ENCODE measurements at regions not wholly inside any gene's neighbourhood (a gene's known extent, or its start where the extent isn't known, plus 50 kb on each side); places are given as distances from the start of the nearest gene placed in this dataset.

- TF ChIP-seq, protein P1, sequence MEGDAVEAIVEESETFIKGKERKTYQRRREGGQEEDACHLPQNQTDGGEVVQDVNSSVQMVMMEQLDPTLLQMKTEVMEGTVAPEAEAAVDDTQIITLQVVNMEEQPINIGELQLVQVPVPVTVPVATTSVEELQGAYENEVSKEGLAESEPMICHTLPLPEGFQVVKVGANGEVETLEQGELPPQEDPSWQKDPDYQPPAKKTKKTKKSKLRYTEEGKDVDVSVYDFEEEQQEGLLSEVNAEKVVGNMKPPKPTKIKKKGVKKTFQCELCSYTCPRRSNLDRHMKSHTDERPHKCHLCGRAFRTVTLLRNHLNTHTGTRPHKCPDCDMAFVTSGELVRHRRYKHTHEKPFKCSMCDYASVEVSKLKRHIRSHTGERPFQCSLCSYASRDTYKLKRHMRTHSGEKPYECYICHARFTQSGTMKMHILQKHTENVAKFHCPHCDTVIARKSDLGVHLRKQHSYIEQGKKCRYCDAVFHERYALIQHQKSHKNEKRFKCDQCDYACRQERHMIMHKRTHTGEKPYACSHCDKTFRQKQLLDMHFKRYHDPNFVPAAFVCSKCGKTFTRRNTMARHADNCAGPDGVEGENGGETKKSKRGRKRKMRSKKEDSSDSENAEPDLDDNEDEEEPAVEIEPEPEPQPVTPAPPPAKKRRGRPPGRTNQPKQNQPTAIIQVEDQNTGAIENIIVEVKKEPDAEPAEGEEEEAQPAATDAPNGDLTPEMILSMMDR (IDR thresholded peaks at IDR 0.05; ENCODE audit: insufficient read depth, low read length), result no peak
- TF ChIP-seq SPI1 (IDR thresholded peaks at IDR 0.05; ENCODE audit: borderline replicate concordance, low read depth), result no peak
- TF ChIP-seq POLR2AphosphoS5 (IDR thresholded peaks at IDR 0.05; ENCODE audit: low read depth), result no peak
- TF ChIP-seq GABPA (IDR thresholded peaks at IDR 0.05; ENCODE audit: low read depth), result no peak
- TF ChIP-seq, protein P2, sequence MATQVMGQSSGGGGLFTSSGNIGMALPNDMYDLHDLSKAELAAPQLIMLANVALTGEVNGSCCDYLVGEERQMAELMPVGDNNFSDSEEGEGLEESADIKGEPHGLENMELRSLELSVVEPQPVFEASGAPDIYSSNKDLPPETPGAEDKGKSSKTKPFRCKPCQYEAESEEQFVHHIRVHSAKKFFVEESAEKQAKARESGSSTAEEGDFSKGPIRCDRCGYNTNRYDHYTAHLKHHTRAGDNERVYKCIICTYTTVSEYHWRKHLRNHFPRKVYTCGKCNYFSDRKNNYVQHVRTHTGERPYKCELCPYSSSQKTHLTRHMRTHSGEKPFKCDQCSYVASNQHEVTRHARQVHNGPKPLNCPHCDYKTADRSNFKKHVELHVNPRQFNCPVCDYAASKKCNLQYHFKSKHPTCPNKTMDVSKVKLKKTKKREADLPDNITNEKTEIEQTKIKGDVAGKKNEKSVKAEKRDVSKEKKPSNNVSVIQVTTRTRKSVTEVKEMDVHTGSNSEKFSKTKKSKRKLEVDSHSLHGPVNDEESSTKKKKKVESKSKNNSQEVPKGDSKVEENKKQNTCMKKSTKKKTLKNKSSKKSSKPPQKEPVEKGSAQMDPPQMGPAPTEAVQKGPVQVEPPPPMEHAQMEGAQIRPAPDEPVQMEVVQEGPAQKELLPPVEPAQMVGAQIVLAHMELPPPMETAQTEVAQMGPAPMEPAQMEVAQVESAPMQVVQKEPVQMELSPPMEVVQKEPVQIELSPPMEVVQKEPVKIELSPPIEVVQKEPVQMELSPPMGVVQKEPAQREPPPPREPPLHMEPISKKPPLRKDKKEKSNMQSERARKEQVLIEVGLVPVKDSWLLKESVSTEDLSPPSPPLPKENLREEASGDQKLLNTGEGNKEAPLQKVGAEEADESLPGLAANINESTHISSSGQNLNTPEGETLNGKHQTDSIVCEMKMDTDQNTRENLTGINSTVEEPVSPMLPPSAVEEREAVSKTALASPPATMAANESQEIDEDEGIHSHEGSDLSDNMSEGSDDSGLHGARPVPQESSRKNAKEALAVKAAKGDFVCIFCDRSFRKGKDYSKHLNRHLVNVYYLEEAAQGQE (IDR thresholded peaks at IDR 0.05; ENCODE audit: insufficient replicate concordance, low read depth), result no peak
Observed at GRCh38 chr12:41988715-41989114, 156.0 kb downstream of the GXYLT1 start.
